GM19452 (cell line): ENCODE measurements at regions not wholly inside any gene's neighbourhood (a gene's known extent, or its start where the extent isn't known, plus 50 kb on each side); places are given as distances from the start of the nearest gene placed in this dataset.

Source experiments
- ATAC-seq: cut with Tn5 transposase; IDR thresholded peaks from one replicate; pipeline ENCODE4 v1.9.1; 2021; ENCODE audit not compliant: unreplicated experiment

DNA sequence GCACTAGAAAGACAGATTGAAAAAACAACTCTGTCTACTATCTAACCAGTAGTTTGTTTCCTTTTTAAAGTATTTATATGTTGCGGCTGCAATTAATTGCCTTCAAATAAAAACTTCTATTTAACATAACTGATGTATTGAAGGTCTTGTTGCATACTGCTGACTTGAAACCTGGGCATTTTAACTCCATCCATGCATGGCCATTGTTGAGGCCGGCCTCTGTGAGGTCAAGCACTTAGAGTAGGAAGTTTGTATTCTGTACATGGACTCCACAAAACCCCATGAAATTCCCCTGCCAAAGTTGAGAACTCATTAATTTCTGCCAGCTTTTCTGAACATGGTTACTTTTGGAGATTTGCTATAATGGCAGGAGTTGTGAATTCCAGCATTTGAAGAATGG, 150.6 kb downstream of the GAS1 start:
- ATAC-seq, result no peak

DNA sequence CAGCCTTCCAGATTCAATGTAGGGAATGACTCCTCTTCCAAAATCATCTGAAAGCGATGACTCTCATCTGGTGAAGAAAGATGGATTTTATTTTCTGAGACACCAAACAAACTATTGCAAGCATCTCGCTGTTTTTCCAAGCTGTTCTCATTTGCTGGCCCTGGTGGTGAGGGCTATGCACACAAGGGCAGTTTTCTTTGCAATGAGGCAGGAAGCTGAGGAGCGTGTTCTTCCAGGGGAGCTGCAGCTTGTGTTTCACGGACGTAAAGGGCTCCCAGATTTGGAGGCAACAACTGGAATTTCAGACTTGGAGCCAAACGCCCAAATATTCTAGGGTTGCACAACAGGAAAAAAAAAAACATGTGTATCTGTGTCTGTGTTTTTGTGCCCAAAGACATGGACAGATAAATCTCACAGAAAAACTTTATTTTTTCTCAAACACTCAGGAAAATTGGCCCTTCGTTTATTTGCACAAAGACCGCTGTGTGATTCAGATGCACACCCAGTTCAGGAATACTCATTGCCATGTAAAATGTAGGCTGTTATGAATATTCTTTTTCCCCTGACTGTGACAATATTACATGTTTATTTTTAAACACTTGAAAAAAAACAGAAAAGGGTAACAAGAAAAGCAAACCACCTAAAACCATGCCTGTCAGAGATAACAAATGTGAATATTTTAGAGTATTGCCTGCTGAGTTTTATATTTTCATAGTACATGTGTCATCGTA, 151.3 kb downstream of the GAS1 start:
- ATAC-seq, result no peak

DNA sequence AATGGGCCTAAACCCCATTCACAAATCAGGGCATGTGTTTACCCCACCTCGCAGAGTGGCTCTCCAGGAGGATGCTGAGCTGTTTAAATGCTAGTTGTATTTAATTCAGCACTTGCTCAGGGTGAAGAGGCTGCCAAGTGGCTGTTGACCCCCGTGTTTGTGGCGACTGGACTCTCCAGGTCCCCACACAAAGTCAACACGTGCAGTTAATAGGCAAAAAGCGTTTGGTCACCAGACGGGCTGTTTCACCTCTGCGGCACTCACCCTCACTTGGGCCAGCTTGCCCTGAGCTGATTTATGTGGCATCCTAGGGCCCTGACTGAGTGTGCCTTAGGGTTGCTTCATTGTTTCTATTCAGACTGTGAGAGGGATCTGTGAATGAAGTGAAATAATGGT, 152.3 kb downstream of the GAS1 start:
- no peak for ATAC-seq

- ATAC-seq, result no peak
Observed at GRCh38 chr9:86794391-86795046, 152.8 kb downstream of the GAS1 start.

GRCh38 chr9:86792136-86792535, 155.2 kb downstream of the GAS1 start:
- no peak for ATAC-seq

DNA sequence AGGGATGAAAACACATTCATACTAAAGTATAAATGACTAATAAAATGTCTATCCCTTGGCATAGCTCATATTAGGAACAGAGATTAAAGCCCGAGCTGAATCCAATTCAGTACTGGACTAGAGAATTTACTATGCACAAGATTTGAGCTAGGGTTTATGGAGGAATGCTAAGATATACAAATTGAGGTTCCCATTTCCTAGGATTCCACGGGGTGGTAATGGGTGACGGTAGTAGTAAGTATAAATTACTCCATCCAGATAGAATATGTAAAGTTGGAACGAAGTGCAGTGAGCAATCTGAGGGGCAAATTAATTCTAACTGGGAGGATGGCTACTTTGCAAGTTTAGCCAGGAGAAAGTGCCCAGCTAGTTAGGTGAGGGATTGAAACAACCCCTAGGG, 156.5 kb downstream of the GAS1 start:
- ATAC-seq, result no peak

- no peak for ATAC-seq
Observed at GRCh38 chr9:86788456-86788855, 158.8 kb downstream of the GAS1 start.

DNA sequence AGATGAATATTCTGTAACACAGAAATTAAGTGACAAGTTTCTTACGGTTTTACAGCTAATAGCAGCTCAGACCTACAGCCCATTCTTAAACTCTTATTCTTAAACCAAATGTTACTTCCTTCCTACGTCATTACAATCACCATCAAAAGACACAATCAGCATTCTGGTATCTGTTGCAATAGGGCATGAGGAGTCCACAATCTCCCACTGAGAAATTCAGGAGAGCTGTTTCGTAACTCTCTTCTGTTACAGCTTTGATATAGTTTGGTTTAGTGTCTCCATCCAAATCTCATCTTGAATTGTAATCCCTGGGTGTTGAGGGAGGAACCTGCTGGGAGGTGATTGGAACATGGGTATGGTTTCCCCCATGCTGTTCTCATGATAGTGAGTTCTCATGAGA, 163.4 kb downstream of the GAS1 start:
- ATAC-seq, result no peak

DNA sequence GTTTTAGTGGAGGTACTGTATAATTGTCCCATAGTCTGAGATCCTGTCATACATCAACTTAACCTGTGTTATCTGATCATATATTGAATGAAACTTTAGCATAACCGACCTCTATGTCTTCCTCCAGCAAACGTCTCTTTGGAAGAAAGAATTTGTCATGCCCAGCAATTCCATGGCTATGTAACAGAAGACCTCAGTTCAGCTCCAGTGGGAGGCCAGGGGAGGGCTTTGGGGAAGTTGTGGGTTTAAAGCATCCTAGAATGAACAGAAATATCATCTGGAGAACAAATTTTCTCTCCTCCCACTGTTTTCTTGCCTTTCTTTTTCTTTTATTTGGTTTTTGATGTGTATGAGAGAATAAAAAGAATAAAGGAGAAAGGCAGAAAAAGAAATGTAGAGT, 164.5 kb downstream of the GAS1 start:
- no peak for ATAC-seq

DNA sequence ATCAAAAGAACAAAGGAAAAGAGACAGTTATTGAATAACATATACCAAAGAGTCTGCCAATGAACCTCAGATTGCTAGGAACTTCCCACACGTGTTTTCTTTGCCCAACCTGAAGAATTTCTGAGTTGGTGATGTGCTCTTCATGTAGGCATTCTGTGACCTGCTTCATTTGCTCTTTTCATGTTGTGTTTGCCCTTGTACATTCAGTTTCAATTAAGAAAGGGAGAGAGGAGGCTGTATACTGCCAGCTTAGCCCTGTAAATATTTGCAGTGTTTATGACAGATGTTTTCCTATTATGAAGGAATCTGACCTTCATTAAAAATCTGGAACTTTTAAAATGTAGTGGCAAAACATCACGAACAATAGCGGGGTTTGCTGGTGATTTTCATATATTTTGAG, 168.5 kb downstream of the GAS1 start:
- no peak for ATAC-seq

GRCh38 chr9:86775718-86776117, 171.6 kb downstream of the GAS1 start:
- ATAC-seq, result no peak

- ATAC-seq, result no peak
Observed at GRCh38 chr9:86774116-86774515, 173.2 kb downstream of the GAS1 start.

DNA sequence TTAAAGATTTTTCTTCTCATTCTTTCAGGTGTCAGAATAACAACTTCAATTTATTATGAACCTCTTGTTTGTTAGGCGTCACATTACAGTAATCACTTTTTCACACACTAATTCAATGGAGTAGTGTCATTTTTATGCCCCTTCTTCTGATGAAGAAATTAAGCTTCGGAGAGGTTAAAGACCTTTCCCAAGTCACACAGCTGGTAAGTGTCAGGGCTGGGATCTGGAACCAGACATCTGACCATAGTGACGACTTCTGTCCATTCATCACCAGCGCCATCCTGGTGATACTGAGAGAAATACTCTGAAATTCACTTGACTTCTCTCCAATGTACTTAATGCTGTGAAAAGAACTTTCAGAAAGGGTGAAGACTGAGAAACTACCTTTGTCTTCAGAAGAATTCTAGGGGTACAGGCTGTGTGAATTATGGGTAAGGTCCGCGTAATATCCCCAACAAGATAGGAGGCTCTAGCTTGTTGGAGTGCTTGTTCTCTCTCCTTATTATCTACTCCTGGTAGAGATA, 173.8 kb downstream of the GAS1 start:
- ATAC-seq, result no peak

DNA sequence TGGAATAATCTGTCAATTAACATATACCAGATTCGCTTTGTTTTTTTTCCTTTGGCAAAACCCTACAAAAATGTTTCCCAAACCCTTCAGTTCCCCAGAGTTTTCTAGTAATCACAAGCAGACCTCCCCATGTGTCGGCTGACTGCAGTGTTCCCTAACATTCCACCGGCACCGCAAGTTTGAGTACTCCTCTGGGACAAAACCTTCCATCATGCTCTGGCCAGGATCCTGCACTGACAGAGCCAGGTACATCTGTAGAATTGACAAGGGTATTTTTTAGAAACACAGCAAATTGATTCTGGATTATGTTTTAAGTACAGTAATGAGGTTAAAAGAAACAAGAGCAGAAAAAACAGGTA, 174.7 kb downstream of the GAS1 start:
- ATAC-seq, result no peak

DNA sequence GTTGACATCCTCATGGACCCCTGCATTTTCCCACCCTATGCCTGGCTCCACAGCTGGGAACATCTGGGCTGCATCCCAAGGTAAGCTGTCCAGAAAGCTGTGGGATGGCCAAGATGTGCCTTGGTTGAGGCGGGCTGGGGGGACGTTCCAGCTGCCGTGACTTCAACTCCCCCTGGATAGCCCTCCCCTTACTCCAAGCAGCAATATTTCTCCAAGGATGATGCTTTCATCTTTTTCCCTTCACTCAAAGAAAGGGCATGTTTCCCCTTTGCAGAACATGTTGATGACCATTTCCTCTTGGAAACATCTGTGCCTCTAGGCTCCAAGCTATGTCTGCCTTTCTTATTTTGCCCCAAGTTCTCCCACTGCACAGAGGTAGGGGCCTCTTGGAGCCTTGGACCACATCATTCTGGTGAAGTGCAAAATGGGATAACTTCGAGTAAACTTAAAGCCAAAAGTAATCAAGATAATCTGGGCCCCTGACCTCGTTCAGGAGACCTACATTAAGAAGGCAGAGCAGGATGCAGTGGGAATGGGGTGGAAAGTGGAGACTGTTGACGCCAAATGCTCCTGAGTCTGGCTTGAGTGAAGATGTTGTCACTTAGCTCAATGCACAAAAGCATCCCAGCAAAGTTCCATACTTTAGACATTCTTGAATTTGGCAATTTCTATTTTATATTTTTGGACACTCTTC, 175.2 kb downstream of the GAS1 start:
- ATAC-seq, result no peak

DNA sequence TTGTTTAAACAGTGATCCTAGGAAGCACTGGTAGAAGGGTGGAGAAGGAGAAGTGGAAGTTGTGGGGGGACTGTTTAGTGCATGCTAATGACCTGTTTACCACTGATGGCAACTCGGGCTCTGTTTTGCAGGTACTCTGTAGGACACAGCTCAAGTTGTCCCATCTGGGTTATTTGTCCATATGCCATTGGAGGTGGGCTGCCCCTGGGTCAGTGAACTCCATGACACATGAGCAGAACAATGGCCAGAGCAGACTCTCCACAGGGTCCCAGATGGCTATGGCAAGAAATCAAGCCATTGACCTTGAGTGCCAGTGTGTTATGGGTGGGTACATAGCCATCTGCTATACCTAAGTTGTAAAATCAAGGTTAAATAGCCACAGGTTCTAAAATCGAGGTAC, 175.9 kb downstream of the GAS1 start:
- ATAC-seq, result no peak

GRCh38 chr9:86768709-86769108, 178.6 kb downstream of the GAS1 start:
- ATAC-seq, result no peak

GRCh38 chr9:86768020-86768419, 179.3 kb downstream of the GAS1 start:
- ATAC-seq, result no peak

- no peak for ATAC-seq
Observed at GRCh38 chr9:86767373-86767772, 179.9 kb downstream of the GAS1 start.

GRCh38 chr9:86766912-86767311, 180.4 kb downstream of the GAS1 start:
- ATAC-seq, result no peak

DNA sequence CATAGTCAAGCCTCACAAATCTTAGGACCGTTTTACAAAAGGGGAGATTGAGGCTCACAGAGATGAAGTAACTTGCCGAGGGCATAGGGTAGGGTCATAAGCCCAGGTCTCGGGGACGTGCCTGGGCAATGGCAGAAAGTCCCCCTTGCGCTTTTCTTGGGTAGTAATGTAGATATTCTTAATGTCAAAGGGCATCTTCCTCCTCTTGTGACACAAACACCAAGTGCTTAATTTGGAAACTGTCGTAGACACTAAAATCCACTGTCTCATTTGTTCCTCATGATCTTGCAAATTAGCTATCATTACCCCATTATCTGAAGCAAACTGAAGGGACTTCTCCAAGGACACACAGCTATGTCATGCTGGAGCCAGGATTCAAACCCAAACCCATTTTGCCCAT, 180.8 kb downstream of the GAS1 start:
- ATAC-seq, result no peak

DNA sequence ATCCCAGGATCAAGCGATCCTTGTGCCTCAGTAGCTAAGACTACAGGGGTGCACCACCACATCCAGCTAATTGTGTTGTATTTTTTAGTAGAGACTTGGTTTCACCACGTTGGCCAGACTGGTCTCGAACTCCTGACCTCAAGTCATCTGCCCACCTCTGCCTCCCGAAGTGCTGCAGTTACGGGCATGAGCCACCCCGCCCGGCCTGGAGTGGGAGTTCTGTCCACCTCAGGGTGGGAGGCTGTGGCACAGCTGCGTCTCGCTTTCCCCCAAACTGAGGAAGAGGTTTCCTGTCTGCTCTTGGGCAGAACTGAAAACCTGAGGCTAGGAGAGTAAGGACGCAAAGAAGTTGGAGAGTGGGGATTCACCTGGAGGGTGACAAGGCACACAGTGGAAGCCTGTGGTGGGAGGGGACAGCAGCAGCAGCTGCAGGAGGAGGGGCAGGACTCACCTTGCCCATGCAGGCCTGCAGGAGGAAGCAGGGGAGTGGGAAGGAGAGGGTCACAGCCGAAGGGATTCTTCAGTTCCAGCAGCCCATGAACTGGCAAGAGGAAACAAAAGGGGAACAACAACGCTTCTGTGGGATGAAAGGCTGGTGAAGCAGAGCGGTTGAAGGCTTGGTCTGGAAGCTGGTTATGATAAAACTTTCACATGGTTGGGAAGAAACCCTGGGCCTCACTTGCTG, 181.4 kb downstream of the GAS1 start:
- no peak for ATAC-seq
